HL-60 (cell line): ENCODE measurements at regions not wholly inside any gene's neighbourhood (a gene's known extent, or its start where the extent isn't known, plus 50 kb on each side); places are given as distances from the start of the nearest gene placed in this dataset.

ENCODE experiments used
- DNase-seq, 2 experiments: peaks; one replicate each; pipeline ENCODE4 v3.0.0-alpha.2; 2010 to 2020; ENCODE audit warnings: low read depth in 1 of 2, low spot score in 1 of 2
- H3K27ac ChIP-seq: fragments of 250-450 bp; sonication (Bioruptor Pico); replicated peaks from 2 replicates; pipeline ENCODE4 v1.5.1; 2020; ENCODE audit warnings: mild to moderate bottlenecking, moderate library complexity
- H3K27me3 ChIP-seq: fragments of 250-450 bp; sonication (Bioruptor Pico); 2 replicates; pipeline ENCODE4 v1.5.1; 2021; ENCODE audit warnings: mild to moderate bottlenecking, moderate library complexity; ENCODE audit not compliant: insufficient read depth, poor library complexity, severe bottlenecking
- H3K4me3 ChIP-seq: replicated peaks from 2 replicates; pipeline ENCODE4 v1.5.1; 2011; ENCODE audit warnings: mild to moderate bottlenecking, control low read depth, low read length; ENCODE audit not compliant: insufficient read depth
- CTCF ChIP-seq: IDR thresholded peaks from one replicate; pipeline ENCODE4 v1.5.1; 2011; ENCODE audit warnings: low read length, control low read depth, inconsistent platforms; ENCODE audit not compliant: insufficient read depth
- GABPA ChIP-seq: IDR thresholded peaks from 2 replicates; pipeline ENCODE4 v1.6.1; 2012; ENCODE audit warnings: low read depth
- POLR2AphosphoS5 ChIP-seq: IDR thresholded peaks from 2 replicates; pipeline ENCODE4 v1.6.1; 2012; ENCODE audit warnings: low read depth
- REST ChIP-seq: IDR thresholded peaks from 2 replicates; pipeline ENCODE4 v1.6.1; 2012; ENCODE audit warnings: low read depth; ENCODE audit not compliant: insufficient replicate concordance
- SPI1 ChIP-seq: IDR thresholded peaks from 2 replicates; pipeline ENCODE4 v1.6.1; 2012; ENCODE audit warnings: low read depth, mild to moderate bottlenecking, borderline replicate concordance

DNA sequence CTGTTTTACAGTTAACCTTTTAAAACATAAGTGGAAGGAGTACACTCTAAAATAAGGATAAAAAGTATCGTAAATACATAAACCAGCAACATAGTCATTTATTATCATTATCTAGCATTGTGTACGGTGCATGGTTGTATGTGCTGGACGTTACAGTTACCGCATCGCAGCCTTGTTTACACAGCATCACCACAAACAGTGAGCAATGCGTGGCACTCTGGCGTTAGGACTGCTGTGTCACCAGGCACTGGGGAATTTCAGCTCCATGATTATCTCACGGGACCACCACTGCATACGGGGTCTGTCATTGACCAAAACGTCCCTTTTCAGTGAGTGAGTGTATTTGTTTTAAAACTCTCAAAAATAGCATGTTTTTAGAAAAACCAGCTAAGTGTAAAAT is 103.0 kb upstream of the SNTG2 start:
- TF ChIP-seq CTCF (no peak), POLR2AphosphoS5 (no peak), REST (no peak), SPI1 (no peak), GABPA (no peak)
- Histone ChIP-seq H3K4me3 (no peak overlapping the region), H3K27me3 (no peaks in the 10 kb centered on the region), H3K27ac (no peak overlapping the region)
- no peak for DNase-seq

GRCh38 chr2:844715-845114 is 105.9 kb upstream of the SNTG2 start:
- DNase-seq: peak in 1 of 2 experiments; percentile 50
- Histone ChIP-seq H3K27me3 (no peaks in the 10 kb centered on the region), H3K27ac (no peak overlapping the region), H3K4me3 (no peak overlapping the region)
- TF ChIP-seq POLR2AphosphoS5 (no peak), SPI1 (peak; percentile 54; the same call in 1 of the 2 replicates), GABPA (no peak)

DNA sequence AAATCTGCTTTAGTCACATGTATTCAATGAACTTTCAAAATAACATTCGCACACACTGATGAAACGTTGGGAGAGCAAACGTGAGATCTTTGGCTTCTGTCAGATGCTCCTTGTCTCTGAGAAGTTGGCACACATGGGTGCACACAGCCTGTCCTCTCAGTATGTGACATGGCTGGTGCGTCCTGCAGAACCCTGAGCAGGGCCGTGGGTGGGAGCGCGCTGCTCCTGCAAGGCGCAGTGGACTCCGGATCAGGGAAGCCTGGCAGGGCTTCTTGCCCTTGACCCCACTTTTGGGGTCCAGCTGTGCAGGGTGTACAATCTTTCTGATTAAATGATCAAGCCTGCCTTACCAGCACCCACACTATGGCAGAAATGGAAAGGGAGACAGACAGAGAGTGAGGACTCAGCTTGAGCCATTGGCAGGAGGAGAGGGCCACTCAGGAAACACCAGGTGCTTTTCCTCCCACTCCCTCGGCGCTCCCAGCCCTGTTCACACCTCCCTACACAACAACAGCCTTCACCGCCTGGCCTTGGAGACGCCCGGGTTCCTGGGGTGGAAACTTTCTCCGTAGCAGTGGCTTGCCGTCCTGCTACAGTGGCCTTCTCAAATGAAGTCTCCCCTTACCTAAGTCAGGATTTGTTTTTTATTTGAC is 108.4 kb upstream of the SNTG2 start:
- no peak for DNase-seq
- no peak for TF ChIP-seq REST
- no peak for TF ChIP-seq CTCF
- no peak for TF ChIP-seq GABPA
- TF ChIP-seq SPI1: no peak
- no peak for TF ChIP-seq POLR2AphosphoS5
- Histone ChIP-seq H3K27ac (no peak overlapping the region), H3K4me3 (no peak overlapping the region), H3K27me3 (no peaks in the 10 kb centered on the region)

DNA sequence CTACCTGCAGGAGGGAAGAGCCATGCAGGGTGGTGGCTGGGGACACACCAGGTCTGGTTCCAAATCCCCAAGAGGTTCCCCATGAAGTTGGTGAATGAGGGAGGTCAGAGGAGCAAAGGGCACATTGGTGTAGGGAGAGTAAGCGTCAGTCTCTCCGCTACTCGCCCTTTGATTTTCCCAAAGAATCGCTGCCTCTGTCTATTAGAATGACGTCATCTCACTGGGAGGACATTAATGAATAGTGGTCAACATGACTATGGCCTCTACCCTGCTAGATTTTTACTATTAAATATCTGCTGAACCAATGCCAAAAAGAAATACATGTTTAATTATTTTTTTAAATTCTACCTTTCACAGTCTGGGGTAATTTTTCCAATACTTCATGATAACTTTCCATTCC is 109.6 kb upstream of the SNTG2 start:
- Histone ChIP-seq H3K4me3 (no peak overlapping the region), H3K27ac (no peak overlapping the region), H3K27me3 (no peaks in the 10 kb centered on the region)
- TF ChIP-seq POLR2AphosphoS5: no peak
- no peak for DNase-seq

- no peak overlapping the region for H3K27ac ChIP-seq
- DNase-seq: no peak
- no peaks in the 10 kb centered on the region for H3K27me3 ChIP-seq
- no peak overlapping the region for H3K4me3 ChIP-seq
- no peak for TF ChIP-seq POLR2AphosphoS5
- TF ChIP-seq SPI1: no peak
- TF ChIP-seq GABPA: no peak
- TF ChIP-seq REST: no peak
- no peak for TF ChIP-seq CTCF
Observed at GRCh38 chr2:834233-834632, 116.4 kb upstream of the SNTG2 start.
